ENCODE measurements at regions not wholly inside any gene's neighbourhood (a gene's known extent, or its start where the extent isn't known, plus 50 kb on each side); places are given as distances from the start of the nearest gene placed in this dataset.
"Not testable (repeated sequence)": the region's sequence is repeated elsewhere in the genome, so short reads cannot be mapped to it uniquely, and the experiment has no call there.

DNA sequence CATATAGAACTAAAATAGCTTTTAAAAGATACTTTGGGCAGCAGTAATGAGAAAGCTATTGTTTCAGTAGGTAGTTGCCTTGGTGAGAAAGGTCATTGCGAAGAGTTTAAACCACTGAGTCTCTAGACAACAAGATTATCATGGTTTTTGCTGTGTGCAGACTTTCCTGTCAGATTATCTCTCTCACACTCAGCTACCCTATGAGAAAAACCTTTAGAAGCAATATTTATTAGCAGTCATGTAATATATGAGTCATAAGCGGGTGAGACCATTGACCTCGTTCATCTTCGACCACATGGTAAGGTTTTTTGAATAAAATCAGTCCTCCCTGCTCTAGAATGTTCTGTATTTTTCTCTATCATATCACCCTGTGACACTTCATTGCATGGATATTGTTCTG lies 59.9 kb downstream of the GPR65 start:
- no peak for DNase-seq (ENCODE audit: low read depth)

GRCh38 chr14:88069677-88070076 lies 64.7 kb downstream of the GPR65 start:
- DNase-seq (ENCODE audit: low read depth) = no peak

- DNase-seq (ENCODE audit: low read depth) = no peak
Observed at GRCh38 chr14:88075269-88075981, 70.5 kb downstream of the GPR65 start.

DNA sequence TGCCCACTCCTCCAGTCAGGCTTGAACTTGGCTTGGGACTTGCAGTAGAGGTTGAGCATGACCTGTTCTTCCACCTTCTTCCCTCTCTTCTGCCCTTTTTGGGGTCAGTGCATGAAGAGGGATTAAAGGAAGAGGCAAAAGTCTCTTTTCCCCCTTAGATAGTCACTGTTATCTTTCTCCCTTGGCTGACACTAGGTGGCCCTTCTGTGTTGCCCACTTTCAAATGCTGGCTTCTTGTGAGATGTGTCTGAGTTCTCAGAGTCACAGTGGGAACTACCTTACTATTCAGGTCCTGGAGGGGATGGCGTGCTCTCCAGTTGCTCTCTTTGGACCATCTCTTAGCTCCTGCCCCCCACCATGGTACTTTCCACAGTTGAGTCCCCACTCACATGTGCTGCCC lies 73.6 kb downstream of the GPR65 start:
- no peak for DNase-seq (ENCODE audit: low read depth)

DNA sequence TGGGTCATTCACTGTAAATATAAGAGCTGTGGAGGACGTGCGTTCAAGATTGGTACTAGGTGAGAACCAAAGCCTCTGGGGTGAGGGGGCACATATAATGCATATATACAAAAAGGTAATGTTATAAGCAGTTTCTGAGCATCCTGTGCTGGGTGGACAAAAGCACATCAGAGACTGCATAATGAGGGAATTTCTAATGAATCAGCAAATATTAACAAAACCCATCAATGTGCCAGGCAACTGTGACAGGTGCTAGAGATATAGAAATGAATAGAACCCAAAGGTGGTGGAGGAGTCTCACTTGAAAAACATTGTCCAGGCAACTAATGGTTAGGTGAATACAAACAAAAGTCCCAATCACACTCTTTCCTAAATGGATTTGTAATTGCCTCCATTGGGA lies 74.7 kb downstream of the GPR65 start:
- DNase-seq (ENCODE audit: low read depth) = no peak

DNA sequence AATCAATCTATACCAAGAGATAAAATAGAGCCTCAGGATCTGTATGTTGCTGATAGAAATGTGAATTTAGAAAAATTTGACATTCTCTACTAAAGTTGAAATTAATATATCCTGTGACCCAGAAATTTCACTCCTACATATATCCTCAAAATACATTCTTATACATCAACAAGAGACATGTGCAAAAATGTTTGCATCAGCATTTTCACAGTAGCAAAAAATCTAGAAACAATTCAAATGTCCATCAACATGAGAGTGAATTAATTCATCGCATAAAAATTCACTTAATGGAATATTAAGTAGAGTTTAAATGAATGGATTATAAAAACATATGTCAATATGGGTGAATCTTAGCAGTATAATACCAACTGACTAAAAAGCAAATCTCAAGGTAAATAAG lies 80.8 kb downstream of the GPR65 start:
- no peak for DNase-seq (ENCODE audit: low read depth)

DNA sequence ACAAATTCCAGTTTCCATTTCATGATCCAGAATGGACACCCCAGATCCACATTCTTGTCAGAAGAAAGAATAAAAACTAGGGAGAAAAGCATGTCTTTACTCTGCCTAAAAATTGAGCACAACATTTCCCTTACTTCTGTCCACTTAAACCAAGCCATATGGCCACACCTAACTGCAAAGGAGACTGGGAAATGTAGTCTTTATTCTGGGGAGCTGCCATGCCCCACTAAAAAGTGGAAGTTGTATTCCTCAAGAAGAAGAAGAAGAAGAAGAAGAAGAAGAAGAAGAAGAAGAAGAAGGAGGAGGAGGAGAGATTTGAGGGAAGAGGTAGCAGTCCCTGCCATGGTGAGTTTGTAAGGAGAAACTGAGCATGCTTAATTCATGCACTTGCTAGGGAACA lies 84.5 kb downstream of the GPR65 start:
- no peak for DNase-seq (ENCODE audit: low read depth)

GRCh38 chr14:88092529-88092928 lies 87.6 kb downstream of the GPR65 start:
- DNase-seq (ENCODE audit: low read depth) = no peak

DNA sequence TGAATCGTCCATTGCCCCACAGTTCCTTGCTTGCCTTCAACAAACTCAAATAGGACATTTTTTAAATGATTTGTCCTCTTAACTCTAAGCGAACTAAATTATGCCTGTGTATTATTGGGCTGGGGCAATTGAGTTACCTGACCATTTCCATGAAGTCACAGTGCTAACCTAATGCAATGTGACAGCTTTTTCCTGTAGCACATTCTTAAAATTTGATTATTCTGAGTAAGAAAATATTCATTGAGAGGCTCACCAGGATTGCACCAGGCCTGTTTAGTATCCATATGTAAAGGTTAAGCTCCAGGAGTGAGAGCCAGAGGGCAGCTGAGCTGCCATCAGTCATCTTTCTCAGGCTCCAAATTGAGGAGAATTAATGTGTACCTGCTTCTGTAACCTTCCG lies 90.9 kb downstream of the GPR65 start:
- no peak for DNase-seq (ENCODE audit: low read depth)

DNA sequence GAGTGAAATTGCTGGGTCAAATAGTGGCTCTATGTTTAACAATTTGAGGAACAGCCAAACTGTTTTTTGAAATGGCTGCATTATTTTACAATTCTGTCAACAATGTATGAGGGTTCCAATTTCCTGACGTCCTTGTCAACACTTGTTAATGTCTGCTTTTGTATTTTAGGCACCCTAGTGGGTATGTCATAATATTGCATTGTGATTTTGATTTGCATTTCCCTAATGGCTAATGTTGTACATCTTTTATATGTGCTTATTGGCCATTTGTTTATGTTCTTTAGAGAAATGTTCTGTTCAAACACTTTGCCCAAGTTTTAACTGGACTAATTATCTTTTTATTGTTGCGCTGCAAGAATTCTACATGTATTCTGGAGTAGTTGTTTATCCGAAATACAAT lies 93.2 kb downstream of the GPR65 start:
- DNase-seq (ENCODE audit: low read depth) = no peak

DNA sequence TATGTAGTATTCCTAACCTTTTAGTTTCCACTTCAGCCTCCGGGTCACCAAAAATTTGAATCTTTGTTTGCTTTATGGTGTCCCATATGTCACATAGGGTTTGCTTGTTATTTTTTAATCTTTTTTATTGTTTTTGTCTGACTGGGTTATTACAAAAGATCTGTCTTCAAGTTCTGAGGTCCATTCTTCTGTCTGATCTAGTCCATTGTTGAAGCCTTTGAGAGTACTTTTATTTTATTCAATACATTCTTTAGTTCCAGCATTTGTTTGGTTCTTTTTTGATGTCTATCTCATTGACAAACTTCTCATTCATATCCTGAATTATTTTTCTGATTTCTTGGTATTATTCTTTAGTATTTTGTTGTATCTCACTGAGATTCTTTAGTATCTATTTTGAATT lies 99.8 kb downstream of the GPR65 start:
- no peak for DNase-seq (ENCODE audit: low read depth)

GRCh38 chr14:88106377-88106776 lies 101.4 kb downstream of the GPR65 start:
- DNase-seq (ENCODE audit: low read depth) = no peak

DNA sequence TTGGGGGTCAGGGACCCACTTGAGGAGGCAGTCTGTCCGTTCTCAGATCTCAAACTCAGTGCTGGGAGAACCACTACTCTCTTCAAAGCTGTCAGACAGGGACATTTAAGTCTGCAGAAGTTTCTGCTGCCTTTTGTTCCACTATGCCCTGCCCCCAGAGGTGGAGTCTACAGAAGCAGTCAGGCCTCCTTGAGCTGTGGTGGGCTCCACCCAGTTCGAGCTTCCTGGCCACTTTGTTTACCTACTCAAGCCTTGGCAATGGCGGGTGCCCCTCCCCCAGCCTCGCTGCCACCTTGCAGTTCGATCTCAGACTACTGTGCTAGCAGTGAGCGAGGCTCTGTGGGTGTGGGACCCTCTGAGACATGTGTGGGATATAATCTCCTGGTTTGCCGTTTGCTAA lies 122.7 kb downstream of the GPR65 start:
- not testable (repeated sequence) for DNase-seq (ENCODE audit: low read depth)

DNA sequence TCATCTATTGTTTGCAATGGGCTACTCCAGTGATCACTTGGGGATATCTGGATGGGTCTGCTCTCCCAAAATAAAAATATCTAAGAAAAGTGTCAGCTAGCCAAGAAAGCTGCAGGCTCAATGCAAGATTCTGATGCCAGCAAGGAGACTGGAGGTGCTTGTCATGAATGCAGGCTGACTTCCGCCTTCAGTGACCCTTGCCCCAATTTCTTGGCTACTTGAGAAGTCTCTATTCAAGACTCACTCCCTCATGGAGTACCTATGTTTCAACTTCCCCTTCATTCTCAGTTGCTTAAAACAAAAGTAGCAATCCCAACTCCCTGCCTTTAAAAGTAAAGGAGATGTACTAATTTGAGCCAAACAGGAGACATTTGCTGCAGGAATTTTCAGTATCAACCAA lies 123.9 kb downstream of the GPR65 start:
- no peak for DNase-seq (ENCODE audit: low read depth)

DNA sequence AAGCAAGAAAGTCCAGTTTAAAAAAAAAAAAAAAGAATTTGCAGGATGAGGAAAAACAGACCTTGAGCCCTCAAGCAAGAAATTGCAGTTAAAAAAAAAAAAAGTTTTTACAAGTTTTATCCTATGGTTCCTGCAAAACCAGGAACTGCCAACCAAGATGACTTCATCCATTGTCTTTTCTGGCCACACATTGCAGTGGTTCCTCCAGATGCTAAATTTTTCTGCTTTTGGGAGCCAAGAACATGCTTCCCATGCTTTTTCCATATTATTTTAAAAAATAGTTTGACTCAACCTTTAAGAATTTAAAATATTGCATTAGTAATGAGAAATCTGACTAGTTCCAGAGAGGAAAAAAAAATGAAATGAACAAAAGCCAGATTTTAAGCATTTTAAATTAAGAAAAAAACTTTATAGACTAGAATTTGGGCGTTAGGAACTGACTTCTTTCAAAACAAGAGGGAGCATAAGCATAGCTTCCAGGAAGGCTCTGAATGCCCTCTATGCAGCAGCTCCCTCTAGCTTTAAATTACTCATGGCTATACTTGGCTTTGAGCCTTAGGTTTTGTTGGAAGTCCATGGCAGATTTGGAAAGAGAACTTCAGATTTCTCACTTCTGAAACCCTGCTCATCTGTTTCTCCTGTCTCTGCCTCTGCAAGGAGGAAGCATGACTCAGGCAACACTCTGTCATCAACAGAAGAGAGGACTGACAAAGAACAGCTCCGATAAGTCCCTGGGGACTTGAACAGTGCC lies 124.5 kb downstream of the GPR65 start:
- DNase-seq (ENCODE audit: low read depth) = peak; percentile 43

DNA sequence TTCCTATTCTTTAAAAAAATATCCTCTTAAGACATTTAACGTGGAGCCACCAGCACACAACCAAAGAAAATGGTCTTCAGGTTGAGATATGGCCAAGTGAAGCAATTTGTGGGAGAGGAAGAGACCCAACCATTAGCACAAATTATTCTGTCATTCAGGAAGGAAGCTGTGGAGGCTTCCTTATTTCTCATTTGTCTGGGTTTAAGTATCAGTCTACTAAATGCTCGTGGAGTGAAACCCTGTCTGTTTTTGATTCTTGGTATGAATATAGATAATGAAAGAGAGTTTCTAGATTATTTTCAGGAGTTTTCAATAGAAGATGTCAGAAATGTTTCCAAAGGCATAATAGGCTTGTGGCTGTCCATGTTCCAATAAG lies 125.1 kb downstream of the GPR65 start:
- no peak for DNase-seq (ENCODE audit: low read depth)
